Activated CD4-positive, alpha-beta memory T cell treated with anti-CD3 and anti-CD28 coated beads for 36 hours (primary cell): ENCODE measurements at regions not wholly inside any gene's neighbourhood (a gene's known extent, or its start where the extent isn't known, plus 50 kb on each side); places are given as distances from the start of the nearest gene placed in this dataset.

Experiments used
- CTCF ChIA-PET: fragments of 350-600 bp; sonication (Branson Sonifier 250); formaldehyde crosslinking; loops from one replicate; lab custom pipeline; 2021; ENCODE audit warnings: antibody characterized with exemption, inconsistent platforms; lab: Charles Lee
- POLR2A ChIA-PET: fragments of 350-600 bp; sonication (Branson Sonifier 250); formaldehyde crosslinking; loops from one replicate; lab custom pipeline; 2021; ENCODE audit warnings: antibody characterized with exemption; lab: Charles Lee
- DNase-seq: peaks from one replicate; pipeline ENCODE4 v3.0.0-alpha.2; 2020
- H3K27ac Mint-ChIP-seq: one replicate; pipeline ENCODE4 v1.8.0; 2021; ENCODE audit warnings: mixed read lengths
- H3K27me3 Mint-ChIP-seq: one replicate; pipeline ENCODE4 v1.8.0; 2021; ENCODE audit warnings: mixed read lengths
- H3K36me3 Mint-ChIP-seq: one replicate; pipeline ENCODE4 v1.8.0; 2021; ENCODE audit warnings: mixed read lengths
- H3K4me1 Mint-ChIP-seq: one replicate; pipeline ENCODE4 v1.8.0; 2021; ENCODE audit warnings: low read depth, mixed read lengths
- H3K4me3 Mint-ChIP-seq: one replicate; pipeline ENCODE4 v1.8.0; 2021; ENCODE audit warnings: mild to moderate bottlenecking, mixed read lengths
- H3K9me3 Mint-ChIP-seq: one replicate; pipeline ENCODE4 v1.8.0; 2021; ENCODE audit warnings: mixed read lengths
- intact Hi-C: fragments of 100-400 bp; cut with micrococcal nuclease; formaldehyde crosslinking; loops from one replicate; pipeline ENCODE4 v1.15.1; 2023

- Mint-ChIP-seq H3K27me3 (peaks cover 10% of the 10 kb centered on the region), H3K4me3 (no peak overlapping the region), H3K27ac (no peak overlapping the region), H3K9me3 (no peaks in the 10 kb centered on the region), H3K4me1 (no peaks in the 10 kb centered on the region), H3K36me3 (no peaks in the 10 kb centered on the region)
- ChIA-PET POLR2A (no interaction called here), CTCF (no interaction called here)
- intact Hi-C loops = no loop called here
- DNase-seq = no peak
These were observed 111.8 kb downstream of the ASB7 start for GRCh38 chr15:100714034-100714748.

- Mint-ChIP-seq H3K4me1 (no peaks in the 10 kb centered on the region), H3K27me3 (peaks cover 10% of the 10 kb centered on the region), H3K9me3 (no peaks in the 10 kb centered on the region), H3K4me3 (no peak overlapping the region), H3K27ac (no peak overlapping the region), H3K36me3 (no peaks in the 10 kb centered on the region)
- intact Hi-C loops = no loop called here
- ChIA-PET CTCF (no interaction called here), POLR2A (no interaction called here)
- DNase-seq = no peak
These were observed 112.5 kb downstream of the ASB7 start for GRCh38 chr15:100714749-100715342.

- no peaks in the 10 kb centered on the region for H3K4me1 Mint-ChIP-seq
- ChIA-PET CTCF (no interaction called here), POLR2A (no interaction called here)
- no peak overlapping the region for H3K4me3 Mint-ChIP-seq
- H3K36me3 Mint-ChIP-seq = no peaks in the 10 kb centered on the region
- no peak overlapping the region for H3K27ac Mint-ChIP-seq
- no peak for DNase-seq
- H3K27me3 Mint-ChIP-seq = peaks cover 10% of the 10 kb centered on the region
- intact Hi-C loops = no loop called here
- no peaks in the 10 kb centered on the region for H3K9me3 Mint-ChIP-seq
These were observed 113.4 kb downstream of the ASB7 start for GRCh38 chr15:100715571-100716455.

- H3K27ac Mint-ChIP-seq = no peak overlapping the region
- H3K4me3 Mint-ChIP-seq = no peak overlapping the region
- H3K9me3 Mint-ChIP-seq = no peaks in the 10 kb centered on the region
- DNase-seq = no peak
- intact Hi-C loops = no loop called here
- no peaks in the 10 kb centered on the region for H3K4me1 Mint-ChIP-seq
- peaks cover 10% of the 10 kb centered on the region for H3K27me3 Mint-ChIP-seq
- CTCF ChIA-PET = no interaction called here
- POLR2A ChIA-PET = no interaction called here
- H3K36me3 Mint-ChIP-seq = no peaks in the 10 kb centered on the region
These were observed 114.2 kb downstream of the ASB7 start for GRCh38 chr15:100716456-100717085.

- H3K9me3 Mint-ChIP-seq = no peaks in the 10 kb centered on the region
- H3K4me1 Mint-ChIP-seq = peaks cover 3% of the 10 kb centered on the region
- intact Hi-C loops = no loop called here
- no peaks in the 10 kb centered on the region for H3K36me3 Mint-ChIP-seq
- no peak overlapping the region for H3K27ac Mint-ChIP-seq
- H3K4me3 Mint-ChIP-seq = no peak overlapping the region
- CTCF ChIA-PET = no interaction called here
- POLR2A ChIA-PET = no interaction called here
- H3K27me3 Mint-ChIP-seq = peaks cover 10% of the 10 kb centered on the region
- DNase-seq = no peak
These were observed 115.2 kb downstream of the ASB7 start for GRCh38 chr15:100717596-100717995.

- ChIA-PET POLR2A (no interaction called here), CTCF (no interaction called here)
- no peak overlapping the region for H3K27ac Mint-ChIP-seq
- no peaks in the 10 kb centered on the region for H3K36me3 Mint-ChIP-seq
- no peak overlapping the region for H3K4me3 Mint-ChIP-seq
- DNase-seq = no peak
- peaks cover 3% of the 10 kb centered on the region for H3K4me1 Mint-ChIP-seq
- H3K9me3 Mint-ChIP-seq = no peaks in the 10 kb centered on the region
- intact Hi-C loops = no loop called here
- peaks cover 10% of the 10 kb centered on the region for H3K27me3 Mint-ChIP-seq
These were observed 115.9 kb downstream of the ASB7 start for GRCh38 chr15:100718075-100718980.

GRCh38 chr15:100720406-100720967, 118.1 kb downstream of the ASB7 start:
- H3K4me3 Mint-ChIP-seq = no peak overlapping the region
- no peaks in the 10 kb centered on the region for H3K9me3 Mint-ChIP-seq
- DNase-seq = no peak
- no peaks in the 10 kb centered on the region for H3K36me3 Mint-ChIP-seq
- ChIA-PET POLR2A (no interaction called here), CTCF (no interaction called here)
- H3K27ac Mint-ChIP-seq = no peak overlapping the region
- peaks cover 10% of the 10 kb centered on the region for H3K27me3 Mint-ChIP-seq
- H3K4me1 Mint-ChIP-seq = peaks cover 3% of the 10 kb centered on the region
- intact Hi-C loops = no loop called here

- H3K9me3 Mint-ChIP-seq = no peaks in the 10 kb centered on the region
- no peak for DNase-seq
- intact Hi-C loops = loop anchor here (1.0 kb wide), 1 partner anchor 19 kb away; no protein-coding TSS in a partner anchor
- H3K27ac Mint-ChIP-seq = no peak overlapping the region
- H3K36me3 Mint-ChIP-seq = no peaks in the 10 kb centered on the region
- H3K4me3 Mint-ChIP-seq = no peak overlapping the region
- peaks cover 10% of the 10 kb centered on the region for H3K27me3 Mint-ChIP-seq
- H3K4me1 Mint-ChIP-seq = peaks cover 3% of the 10 kb centered on the region
- ChIA-PET POLR2A (no interaction called here), CTCF (no interaction called here)
These were observed 119.6 kb downstream of the ASB7 start for GRCh38 chr15:100721758-100722550.

- no peak overlapping the region for H3K4me3 Mint-ChIP-seq
- DNase-seq = no peak
- ChIA-PET POLR2A (no interaction called here), CTCF (no interaction called here)
- H3K9me3 Mint-ChIP-seq = no peaks in the 10 kb centered on the region
- no peaks in the 10 kb centered on the region for H3K36me3 Mint-ChIP-seq
- H3K27ac Mint-ChIP-seq = no peak overlapping the region
- peaks cover 3% of the 10 kb centered on the region for H3K4me1 Mint-ChIP-seq
- peaks cover 10% of the 10 kb centered on the region for H3K27me3 Mint-ChIP-seq
- intact Hi-C loops = no loop called here
These were observed 120.3 kb downstream of the ASB7 start for GRCh38 chr15:100722551-100723314.

GRCh38 chr15:100723315-100723801, 121.0 kb downstream of the ASB7 start:
- Mint-ChIP-seq H3K27me3 (peaks cover 5% of the 10 kb centered on the region), H3K4me3 (no peak overlapping the region), H3K9me3 (no peaks in the 10 kb centered on the region), H3K27ac (no peak overlapping the region), H3K36me3 (no peaks in the 10 kb centered on the region), H3K4me1 (peaks cover 3% of the 10 kb centered on the region)
- CTCF ChIA-PET = no interaction called here
- POLR2A ChIA-PET = no interaction called here
- intact Hi-C loops = no loop called here
- no peak for DNase-seq
